ENCODE measurements at regions not wholly inside any gene's neighbourhood (a gene's known extent, or its start where the extent isn't known, plus 50 kb on each side); places are given as distances from the start of the nearest gene placed in this dataset.

- H3K4ac ChIP-seq (ENCODE audit: low read depth in 1 of 2, low read length in 2 of 2) = no peak overlapping the region
- H3K14ac ChIP-seq (ENCODE audit: low read length in 2 of 2) = no peak overlapping the region
- no peak overlapping the region for H2BK5ac ChIP-seq (ENCODE audit: low read depth, low read length, poor library complexity, severe bottlenecking)
- no peak overlapping the region for H3K4me2 ChIP-seq (ENCODE audit: low read length, poor library complexity, severe bottlenecking)
- no peak overlapping the region for H2BK12ac ChIP-seq (ENCODE audit: low read length in 2 of 2)
- no peak overlapping the region for H3K23ac ChIP-seq (ENCODE audit: low read length in 2 of 2)
- WGBS = no CpG with 5 or more reads among the region's 2 CpGs
- no peaks in the 10 kb centered on the region for H3K36me3 ChIP-seq (ENCODE audit: control insufficient read depth in 1 of 2, insufficient read depth in 2 of 2, low read depth in 1 of 2, low read length in 2 of 2)
- no peak overlapping the region for H2BK15ac ChIP-seq (ENCODE audit: low read depth, poor library complexity, severe bottlenecking)
- H4K91ac ChIP-seq (ENCODE audit: low read length) = no peak overlapping the region
- H3K9ac ChIP-seq (ENCODE audit: low read length) = no peak overlapping the region
- no peak for DNase-seq
- no peaks in the 10 kb centered on the region for H3K79me1 ChIP-seq (replicated peaks; ENCODE audit: low read length, poor library complexity, severe bottlenecking)
- H3K9me3 ChIP-seq (ENCODE audit: control insufficient read depth, low read length) = peaks cover 7% of the 10 kb centered on the region
- H3K27ac ChIP-seq (ENCODE audit: low read length, poor library complexity, severe bottlenecking) = no peak overlapping the region
- no peaks in the 10 kb centered on the region for H3K4me1 ChIP-seq (ENCODE audit: control insufficient read depth, insufficient read depth, low read depth, low read length)
- no peak overlapping the region for H4K8ac ChIP-seq (ENCODE audit: low read length)
- no peak overlapping the region for H2AFZ ChIP-seq (ENCODE audit: low read depth, low read length)
- H3K27me3 ChIP-seq (ENCODE audit: control insufficient read depth in 1 of 2, insufficient read depth in 1 of 2, low read length in 2 of 2) = no peaks in the 10 kb centered on the region
- H3K4me3 ChIP-seq (ENCODE audit: insufficient read depth in 1 of 2, low read depth in 1 of 2, low read length in 2 of 2) = no peak overlapping the region
- H2BK120ac ChIP-seq (ENCODE audit: low read depth, low read length) = no peak overlapping the region
- H2AK5ac ChIP-seq (ENCODE audit: low read length, severe bottlenecking) = no peak overlapping the region
- no peak overlapping the region for H3K18ac ChIP-seq (ENCODE audit: low read depth in 1 of 2, low read length in 2 of 2)
Observed at GRCh38 chr2:123908522-123908921, 116.6 kb upstream of the CNTNAP5 start.

GRCh38 chr2:123912171-123912570 lies 112.9 kb upstream of the CNTNAP5 start:
- Histone ChIP-seq H3K4me3 (ENCODE audit: insufficient read depth in 1 of 2, low read depth in 1 of 2, low read length in 2 of 2) (no peak overlapping the region), H3K27ac (ENCODE audit: low read length, poor library complexity, severe bottlenecking) (no peak overlapping the region), H3K18ac (ENCODE audit: low read depth in 1 of 2, low read length in 2 of 2) (no peak overlapping the region), H3K36me3 (ENCODE audit: control insufficient read depth in 1 of 2, insufficient read depth in 2 of 2, low read depth in 1 of 2, low read length in 2 of 2) (no peaks in the 10 kb centered on the region), H3K4me2 (ENCODE audit: low read length, poor library complexity, severe bottlenecking) (no peak overlapping the region), H3K9ac (ENCODE audit: low read length) (no peak overlapping the region), H3K27me3 (ENCODE audit: control insufficient read depth in 1 of 2, insufficient read depth in 1 of 2, low read length in 2 of 2) (no peaks in the 10 kb centered on the region), H3K79me1 (replicated peaks; ENCODE audit: low read length, poor library complexity, severe bottlenecking) (no peaks in the 10 kb centered on the region), H3K9me3 (ENCODE audit: control insufficient read depth, low read length) (peaks cover 10% of the 10 kb centered on the region), H4K8ac (ENCODE audit: low read length) (no peak overlapping the region), H2BK5ac (ENCODE audit: low read depth, low read length, poor library complexity, severe bottlenecking) (no peak overlapping the region), H2BK12ac (ENCODE audit: low read length in 2 of 2) (no peak overlapping the region), H4K91ac (ENCODE audit: low read length) (no peak overlapping the region), H3K14ac (ENCODE audit: low read length in 2 of 2) (no peak overlapping the region), H2AK5ac (ENCODE audit: low read length, severe bottlenecking) (no peak overlapping the region), H2AFZ (ENCODE audit: low read depth, low read length) (no peak overlapping the region), H2BK120ac (ENCODE audit: low read depth, low read length) (no peak overlapping the region), H2BK15ac (ENCODE audit: low read depth, poor library complexity, severe bottlenecking) (no peak overlapping the region), H3K23ac (ENCODE audit: low read length in 2 of 2) (no peak overlapping the region), H3K4ac (ENCODE audit: low read depth in 1 of 2, low read length in 2 of 2) (no peak overlapping the region), H3K4me1 (ENCODE audit: control insufficient read depth, insufficient read depth, low read depth, low read length) (no peaks in the 10 kb centered on the region)
- 81% methylated on average over 4 of the region's 4 CpGs for WGBS
- DNase-seq = no peak

- H4K91ac ChIP-seq (ENCODE audit: low read length) = no peak overlapping the region
- H3K79me1 ChIP-seq (replicated peaks; ENCODE audit: low read length, poor library complexity, severe bottlenecking) = no peaks in the 10 kb centered on the region
- no peak overlapping the region for H3K18ac ChIP-seq (ENCODE audit: low read depth in 1 of 2, low read length in 2 of 2)
- no peak for DNase-seq
- no peaks in the 10 kb centered on the region for H3K36me3 ChIP-seq (ENCODE audit: control insufficient read depth in 1 of 2, insufficient read depth in 2 of 2, low read depth in 1 of 2, low read length in 2 of 2)
- no peaks in the 10 kb centered on the region for H3K4me1 ChIP-seq (ENCODE audit: control insufficient read depth, insufficient read depth, low read depth, low read length)
- H2BK120ac ChIP-seq (ENCODE audit: low read depth, low read length) = no peak overlapping the region
- H3K23ac ChIP-seq (ENCODE audit: low read length in 2 of 2) = no peak overlapping the region
- no peak overlapping the region for H3K4me3 ChIP-seq (ENCODE audit: insufficient read depth in 1 of 2, low read depth in 1 of 2, low read length in 2 of 2)
- no peak overlapping the region for H2AK5ac ChIP-seq (ENCODE audit: low read length, severe bottlenecking)
- no peak overlapping the region for H2BK15ac ChIP-seq (ENCODE audit: low read depth, poor library complexity, severe bottlenecking)
- H2BK5ac ChIP-seq (ENCODE audit: low read depth, low read length, poor library complexity, severe bottlenecking) = no peak overlapping the region
- 72% methylated on average over 8 of the region's 8 CpGs for WGBS
- H4K8ac ChIP-seq (ENCODE audit: low read length) = no peak overlapping the region
- no peak overlapping the region for H3K4me2 ChIP-seq (ENCODE audit: low read length, poor library complexity, severe bottlenecking)
- no peak overlapping the region for H2AFZ ChIP-seq (ENCODE audit: low read depth, low read length)
- no peaks in the 10 kb centered on the region for H3K27me3 ChIP-seq (ENCODE audit: control insufficient read depth in 1 of 2, insufficient read depth in 1 of 2, low read length in 2 of 2)
- no peak overlapping the region for H2BK12ac ChIP-seq (ENCODE audit: low read length in 2 of 2)
- no peak overlapping the region for H3K27ac ChIP-seq (ENCODE audit: low read length, poor library complexity, severe bottlenecking)
- no peak overlapping the region for H3K14ac ChIP-seq (ENCODE audit: low read length in 2 of 2)
- H3K9ac ChIP-seq (ENCODE audit: low read length) = no peak overlapping the region
- H3K9me3 ChIP-seq (ENCODE audit: control insufficient read depth, low read length) = peaks cover 6% of the 10 kb centered on the region
- H3K4ac ChIP-seq (ENCODE audit: low read depth in 1 of 2, low read length in 2 of 2) = no peak overlapping the region
Observed at GRCh38 chr2:123913143-123913735, 111.8 kb upstream of the CNTNAP5 start.

- no peak overlapping the region for H4K91ac ChIP-seq (ENCODE audit: low read length)
- WGBS = 100% methylated on average over 1 of the region's 2 CpGs
- H3K27ac ChIP-seq (ENCODE audit: low read length, poor library complexity, severe bottlenecking) = no peak overlapping the region
- no peaks in the 10 kb centered on the region for H3K36me3 ChIP-seq (ENCODE audit: control insufficient read depth in 1 of 2, insufficient read depth in 2 of 2, low read depth in 1 of 2, low read length in 2 of 2)
- no peak overlapping the region for H2AFZ ChIP-seq (ENCODE audit: low read depth, low read length)
- H2BK120ac ChIP-seq (ENCODE audit: low read depth, low read length) = no peak overlapping the region
- no peak overlapping the region for H3K4me3 ChIP-seq (ENCODE audit: insufficient read depth in 1 of 2, low read depth in 1 of 2, low read length in 2 of 2)
- no peak overlapping the region for H3K9ac ChIP-seq (ENCODE audit: low read length)
- H3K4ac ChIP-seq (ENCODE audit: low read depth in 1 of 2, low read length in 2 of 2) = no peak overlapping the region
- no peaks in the 10 kb centered on the region for H3K4me1 ChIP-seq (ENCODE audit: control insufficient read depth, insufficient read depth, low read depth, low read length)
- no peak overlapping the region for H3K4me2 ChIP-seq (ENCODE audit: low read length, poor library complexity, severe bottlenecking)
- no peak overlapping the region for H2BK15ac ChIP-seq (ENCODE audit: low read depth, poor library complexity, severe bottlenecking)
- no peak overlapping the region for H3K18ac ChIP-seq (ENCODE audit: low read depth in 1 of 2, low read length in 2 of 2)
- no peak overlapping the region for H2BK5ac ChIP-seq (ENCODE audit: low read depth, low read length, poor library complexity, severe bottlenecking)
- H3K23ac ChIP-seq (ENCODE audit: low read length in 2 of 2) = no peak overlapping the region
- no peak for DNase-seq
- no peaks in the 10 kb centered on the region for H3K27me3 ChIP-seq (ENCODE audit: control insufficient read depth in 1 of 2, insufficient read depth in 1 of 2, low read length in 2 of 2)
- no peak overlapping the region for H3K14ac ChIP-seq (ENCODE audit: low read length in 2 of 2)
- H4K8ac ChIP-seq (ENCODE audit: low read length) = no peak overlapping the region
- H3K79me1 ChIP-seq (replicated peaks; ENCODE audit: low read length, poor library complexity, severe bottlenecking) = no peaks in the 10 kb centered on the region
- no peak overlapping the region for H2AK5ac ChIP-seq (ENCODE audit: low read length, severe bottlenecking)
- H3K9me3 ChIP-seq (ENCODE audit: control insufficient read depth, low read length) = peaks cover 6% of the 10 kb centered on the region
- H2BK12ac ChIP-seq (ENCODE audit: low read length in 2 of 2) = no peak overlapping the region
Observed at GRCh38 chr2:123915380-123915779, 109.7 kb upstream of the CNTNAP5 start.
